Upper lobe of left lung (tissue), 4 donors: ENCODE measurements at regions not wholly inside any gene's neighbourhood (a gene's known extent, or its start where the extent isn't known, plus 50 kb on each side); places are given as distances from the start of the nearest gene placed in this dataset.
"Not testable (repeated sequence)": the region's sequence is repeated elsewhere in the genome, so short reads cannot be mapped to it uniquely, and the experiment has no call there.

ENCODE experiments used
- POLR2A ChIP-seq, 4 donors: fragments of 450-650 bp; IDR thresholded peaks; one replicate each; pipeline ENCODE4 v1.5.1; 2016 to 2017; ENCODE audit warnings: antibody characterized with exemption in 4 of 4, mild to moderate bottlenecking in 2 of 4
- TF ChIP-seq, protein P1 (sequence below), 6 experiments: fragments of 450-650 bp in 4 of 6; fragments of 200-600 bp in 2 of 6; sonication (generic) in 2 of 6; IDR thresholded peaks; one replicate each; pipeline ENCODE4 v1.5.1; 2016 to 2019; ENCODE audit warnings: antibody characterized with exemption in 6 of 6

GRCh38 chr4:116097353-116097752 lies 983.9 kb upstream of the NDST4 start:
- TF ChIP-seq, protein P1, sequence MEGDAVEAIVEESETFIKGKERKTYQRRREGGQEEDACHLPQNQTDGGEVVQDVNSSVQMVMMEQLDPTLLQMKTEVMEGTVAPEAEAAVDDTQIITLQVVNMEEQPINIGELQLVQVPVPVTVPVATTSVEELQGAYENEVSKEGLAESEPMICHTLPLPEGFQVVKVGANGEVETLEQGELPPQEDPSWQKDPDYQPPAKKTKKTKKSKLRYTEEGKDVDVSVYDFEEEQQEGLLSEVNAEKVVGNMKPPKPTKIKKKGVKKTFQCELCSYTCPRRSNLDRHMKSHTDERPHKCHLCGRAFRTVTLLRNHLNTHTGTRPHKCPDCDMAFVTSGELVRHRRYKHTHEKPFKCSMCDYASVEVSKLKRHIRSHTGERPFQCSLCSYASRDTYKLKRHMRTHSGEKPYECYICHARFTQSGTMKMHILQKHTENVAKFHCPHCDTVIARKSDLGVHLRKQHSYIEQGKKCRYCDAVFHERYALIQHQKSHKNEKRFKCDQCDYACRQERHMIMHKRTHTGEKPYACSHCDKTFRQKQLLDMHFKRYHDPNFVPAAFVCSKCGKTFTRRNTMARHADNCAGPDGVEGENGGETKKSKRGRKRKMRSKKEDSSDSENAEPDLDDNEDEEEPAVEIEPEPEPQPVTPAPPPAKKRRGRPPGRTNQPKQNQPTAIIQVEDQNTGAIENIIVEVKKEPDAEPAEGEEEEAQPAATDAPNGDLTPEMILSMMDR (IDR thresholded peaks at IDR 0.05) = not testable (repeated sequence)
- TF ChIP-seq POLR2A (IDR thresholded peaks at IDR 0.05) = not testable (repeated sequence)
